Kidney epithelial cell (primary cell): ENCODE measurements at regions not wholly inside any gene's neighbourhood (a gene's known extent, or its start where the extent isn't known, plus 50 kb on each side); places are given as distances from the start of the nearest gene placed in this dataset.

Source experiments
- DNase-seq: peaks from one replicate; pipeline ENCODE4 v3.0.0-alpha.2; 2010; ENCODE audit warnings: low read depth
- H3K27me3 ChIP-seq: 2 replicates; pipeline ENCODE4 v1.6.0; 2011; ENCODE audit warnings: low read length; ENCODE audit not compliant: control insufficient read depth, insufficient read depth
- H3K36me3 ChIP-seq: 2 replicates; pipeline ENCODE4 v1.5.1; 2011; ENCODE audit warnings: low read length; ENCODE audit not compliant: control insufficient read depth, insufficient read depth
- H3K4me3 ChIP-seq: 2 replicates; pipeline ENCODE4 v1.5.1; 2011; ENCODE audit warnings: low read depth, mild to moderate bottlenecking, control low read depth, low read length
- TF ChIP-seq, protein P1 (sequence below): IDR thresholded peaks from 2 replicates; pipeline ENCODE4 v1.5.1; 2011; ENCODE audit warnings: mild to moderate bottlenecking, moderate library complexity, low read length, control low read depth, inconsistent platforms; ENCODE audit not compliant: insufficient read depth, poor library complexity, severe bottlenecking

- Histone ChIP-seq H3K36me3 (no peaks in the 10 kb centered on the region), H3K4me3 (no peak overlapping the region), H3K27me3 (no peaks in the 10 kb centered on the region)
- TF ChIP-seq, protein P1, sequence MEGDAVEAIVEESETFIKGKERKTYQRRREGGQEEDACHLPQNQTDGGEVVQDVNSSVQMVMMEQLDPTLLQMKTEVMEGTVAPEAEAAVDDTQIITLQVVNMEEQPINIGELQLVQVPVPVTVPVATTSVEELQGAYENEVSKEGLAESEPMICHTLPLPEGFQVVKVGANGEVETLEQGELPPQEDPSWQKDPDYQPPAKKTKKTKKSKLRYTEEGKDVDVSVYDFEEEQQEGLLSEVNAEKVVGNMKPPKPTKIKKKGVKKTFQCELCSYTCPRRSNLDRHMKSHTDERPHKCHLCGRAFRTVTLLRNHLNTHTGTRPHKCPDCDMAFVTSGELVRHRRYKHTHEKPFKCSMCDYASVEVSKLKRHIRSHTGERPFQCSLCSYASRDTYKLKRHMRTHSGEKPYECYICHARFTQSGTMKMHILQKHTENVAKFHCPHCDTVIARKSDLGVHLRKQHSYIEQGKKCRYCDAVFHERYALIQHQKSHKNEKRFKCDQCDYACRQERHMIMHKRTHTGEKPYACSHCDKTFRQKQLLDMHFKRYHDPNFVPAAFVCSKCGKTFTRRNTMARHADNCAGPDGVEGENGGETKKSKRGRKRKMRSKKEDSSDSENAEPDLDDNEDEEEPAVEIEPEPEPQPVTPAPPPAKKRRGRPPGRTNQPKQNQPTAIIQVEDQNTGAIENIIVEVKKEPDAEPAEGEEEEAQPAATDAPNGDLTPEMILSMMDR = no peak
- no peak for DNase-seq
Measured at GRCh38 chr7:32410545-32410944, 79.6 kb downstream of the LSM5 start.

DNA sequence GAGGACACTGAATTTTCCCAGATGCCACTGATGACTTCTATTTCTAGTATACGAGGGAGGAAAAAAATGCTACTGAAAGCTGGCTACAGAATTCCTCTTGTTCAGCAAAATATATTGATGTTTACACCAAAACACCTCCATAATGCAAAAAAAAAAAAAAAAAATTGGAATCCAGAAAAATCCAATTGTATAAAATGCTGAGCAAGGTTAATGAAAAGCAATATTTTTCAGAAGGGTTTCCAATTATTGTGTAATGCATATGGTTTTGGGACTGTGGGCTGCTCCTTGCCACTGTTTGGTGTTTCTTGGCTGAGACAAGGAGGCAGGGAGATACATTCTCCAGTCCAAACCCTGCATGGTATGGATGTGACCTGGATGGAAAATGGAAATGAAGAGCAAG lies 83.8 kb downstream of the LSM5 start:
- no peak for DNase-seq
- H3K4me3 ChIP-seq = no peak overlapping the region
- TF ChIP-seq, protein P1 = no peak
- H3K27me3 ChIP-seq = no peaks in the 10 kb centered on the region
- H3K36me3 ChIP-seq = no peaks in the 10 kb centered on the region

GRCh38 chr7:32403463-32404229 lies 86.5 kb downstream of the LSM5 start:
- Histone ChIP-seq H3K27me3 (no peaks in the 10 kb centered on the region), H3K36me3 (no peaks in the 10 kb centered on the region), H3K4me3 (no peak overlapping the region)
- DNase-seq = no peak
- TF ChIP-seq, protein P1 = no peak

DNA sequence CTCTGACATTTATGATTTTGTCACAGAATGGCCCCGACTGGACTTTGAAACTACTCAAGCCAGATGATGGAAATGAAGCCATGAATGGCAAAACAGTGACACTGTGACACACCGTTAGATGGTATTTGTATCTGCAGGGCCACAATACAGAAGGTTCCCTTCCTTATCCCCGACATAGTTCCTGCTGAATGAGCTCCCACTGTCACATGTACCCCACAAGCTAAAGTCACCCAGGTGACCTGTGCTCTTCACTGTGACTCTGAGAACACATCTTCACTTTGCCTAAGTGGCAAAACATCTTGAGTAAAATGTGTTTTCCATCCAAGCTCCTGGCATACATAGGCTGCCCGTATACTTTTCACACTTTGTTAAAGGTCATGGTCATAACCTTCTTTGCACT lies 89.5 kb downstream of the LSM5 start:
- Histone ChIP-seq H3K27me3 (no peaks in the 10 kb centered on the region), H3K36me3 (no peaks in the 10 kb centered on the region), H3K4me3 (no peak overlapping the region)
- DNase-seq = no peak
- TF ChIP-seq, protein P1 = no peak

DNA sequence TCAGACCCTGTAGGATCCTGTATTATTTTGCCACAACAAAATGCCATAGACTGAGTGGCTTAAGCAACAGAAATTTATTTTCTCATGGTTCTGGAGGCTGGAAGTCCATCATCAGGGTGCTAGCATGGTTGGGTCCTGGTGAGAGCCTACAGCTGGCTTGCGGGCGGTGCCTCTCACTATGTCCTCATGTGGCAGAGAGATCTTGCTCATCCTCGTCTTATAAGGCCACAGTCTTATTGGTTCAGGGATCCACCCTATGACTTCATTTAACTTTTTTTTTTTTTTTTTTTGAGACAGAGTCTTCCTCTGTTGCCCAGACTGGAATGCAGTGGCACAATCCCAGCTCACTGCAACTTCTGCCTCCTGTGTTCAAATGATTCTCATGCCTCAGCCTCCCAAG lies 90.9 kb downstream of the LSM5 start:
- no peak for DNase-seq
- Histone ChIP-seq H3K27me3 (no peaks in the 10 kb centered on the region), H3K4me3 (no peak overlapping the region), H3K36me3 (no peaks in the 10 kb centered on the region)
- TF ChIP-seq, protein P1 = no peak

GRCh38 chr7:32395168-32395567 lies 95.0 kb downstream of the LSM5 start:
- Histone ChIP-seq H3K27me3 (no peaks in the 10 kb centered on the region), H3K36me3 (no peaks in the 10 kb centered on the region), H3K4me3 (no peak overlapping the region)
- TF ChIP-seq, protein P1 = no peak
- no peak for DNase-seq
